H1 (cell line): ENCODE measurements at regions not wholly inside any gene's neighbourhood (a gene's known extent, or its start where the extent isn't known, plus 50 kb on each side); places are given as distances from the start of the nearest gene placed in this dataset.

Experiments used
- CTCF ChIA-PET: fragments of 300-600 bp; sonication (Branson Sonifier 250); formaldehyde crosslinking; loops from one replicate; lab custom pipeline; 2021; ENCODE audit not compliant: partially characterized antibody; lab: Charles Lee
- POLR2A ChIA-PET: fragments of 300-600 bp; sonication (Branson Sonifier 250); formaldehyde crosslinking; loops from one replicate; lab custom pipeline; 2021; ENCODE audit warnings: inconsistent platforms; ENCODE audit not compliant: partially characterized antibody; lab: Charles Lee
- DNase-seq, 2 experiments: peaks; one replicate each; pipeline versions ENCODE4 v3.0.0 to v3.0.0-alpha.2; 2010 to 2022; ENCODE audit warnings: low spot score in 2 of 2, low read depth in 1 of 2, mixed read lengths in 1 of 2
- FAIRE-seq: peaks from 2 replicates; lab custom pipeline; 2011; peaks lifted over from hg19 to GRCh38; lab: Jason Lieb, UNC
- H2AFZ ChIP-seq: 2 replicates; pipeline ENCODE4 v1.8.1; 2012; ENCODE audit warnings: low read length, inconsistent platforms
- H2AK5ac ChIP-seq: 2 replicates; pipeline ENCODE4 v1.6.1; 2013; ENCODE audit warnings: low read depth, low read length
- H2BK120ac ChIP-seq: replicated peaks from 2 replicates; pipeline ENCODE3; 2013; ENCODE audit warnings: low read depth, low read length, inconsistent platforms
- H2BK12ac ChIP-seq: 2 replicates; pipeline ENCODE4 v1.6.1; 2013; ENCODE audit warnings: low read depth, low read length
- H2BK15ac ChIP-seq: 2 replicates; pipeline ENCODE4 v1.6.1; 2013; ENCODE audit warnings: low read length
- H2BK20ac ChIP-seq: 2 replicates; pipeline ENCODE4 v1.6.1; 2013; ENCODE audit warnings: low read length
- H2BK5ac ChIP-seq: 2 replicates; pipeline ENCODE4 v1.6.1; 2013; ENCODE audit warnings: low read depth, low read length
- H3K14ac ChIP-seq: 2 replicates; pipeline ENCODE4 v1.6.1; 2013; ENCODE audit warnings: inconsistent platforms; ENCODE audit not compliant: insufficient read length
- H3K18ac ChIP-seq: 2 replicates; pipeline ENCODE4 v1.6.1; 2013; ENCODE audit warnings: low read length; ENCODE audit errors: extremely low read depth
- H3K23ac ChIP-seq: 2 replicates; pipeline ENCODE4 v1.6.1; 2013; ENCODE audit warnings: inconsistent platforms; ENCODE audit not compliant: insufficient read length
- H3K23me2 ChIP-seq: 2 replicates; pipeline ENCODE4 v1.6.1; 2013; ENCODE audit warnings: low read depth, low read length
- H3K27ac ChIP-seq: 2 replicates; pipeline ENCODE4 v1.6.1; 2011; ENCODE audit warnings: low read depth, low read length, inconsistent platforms
- H3K27me3 ChIP-seq, 4 experiments: replicated peaks in 1 of 4; 1 replicate in 1 of 4; 2 replicates in 3 of 4; pipeline versions ENCODE4 v1.6.1 to v1.8.1; 2011 to 2013; ENCODE audit warnings: low read length in 3 of 4, mild to moderate bottlenecking in 3 of 4, inconsistent platforms in 2 of 4, mixed read lengths in 2 of 4, moderate library complexity in 1 of 4; ENCODE audit not compliant: control insufficient read depth in 3 of 4, insufficient read depth in 3 of 4; ENCODE audit errors: extremely low read depth in 1 of 4
- H3K36me3 ChIP-seq, 4 experiments: 2 replicates each; pipeline versions ENCODE4 v1.6.1 to v1.8.1; 2011 to 2013; ENCODE audit warnings: mild to moderate bottlenecking in 4 of 4, low read length in 3 of 4, moderate library complexity in 2 of 4, control low read depth in 1 of 4, inconsistent platforms in 1 of 4; ENCODE audit not compliant: insufficient read depth in 4 of 4, control insufficient read depth in 2 of 4
- H3K4ac ChIP-seq: replicated peaks from 2 replicates; pipeline ENCODE3; 2013; ENCODE audit warnings: low read length, low read depth, mixed read lengths, inconsistent platforms; ENCODE audit not compliant: insufficient read length
- H3K4me1 ChIP-seq, 4 experiments: replicated peaks in 1 of 4; 1 replicate in 1 of 4; 2 replicates in 3 of 4; pipeline versions ENCODE4 v1.6.1 to v1.8.1; 2011 to 2013; ENCODE audit warnings: low read length in 3 of 4, inconsistent platforms in 2 of 4, mixed read lengths in 1 of 4; ENCODE audit not compliant: insufficient read depth in 4 of 4, control insufficient read depth in 3 of 4
- H3K4me2 ChIP-seq, 2 experiments: 2 replicates each; pipeline versions ENCODE4 v1.6.1 to v1.8.1; 2011 to 2013; ENCODE audit warnings: low read depth in 2 of 2, low read length in 2 of 2, control low read depth in 1 of 2, inconsistent platforms in 1 of 2, mild to moderate bottlenecking in 1 of 2; ENCODE audit not compliant: insufficient read depth in 1 of 2
- H3K4me3 ChIP-seq, 4 experiments: fragments of 200-600, 300-600 bp in 1 of 4; sonication (generic), shearing (Covaris generic), sonication (Bioruptor Twin) in 1 of 4; 2 replicates each; pipeline versions ENCODE4 v1.5.1 to v1.8.1; 2011 to 2016; ENCODE audit warnings: low read length in 4 of 4, low read depth in 3 of 4, control low read depth in 2 of 4, inconsistent platforms in 2 of 4, mild to moderate bottlenecking in 2 of 4, mixed read lengths in 1 of 4, moderate library complexity in 1 of 4; ENCODE audit not compliant: insufficient read depth in 2 of 4; ENCODE audit errors: extremely low read depth in 1 of 4
- H3K56ac ChIP-seq: replicated peaks from 2 replicates; pipeline ENCODE3; 2013; ENCODE audit warnings: low read depth, mild to moderate bottlenecking, mixed read lengths, low read length, inconsistent platforms; ENCODE audit not compliant: insufficient read length
- H3K79me1 ChIP-seq: 2 replicates; pipeline ENCODE4 v1.6.1; 2013; ENCODE audit warnings: low read depth, low read length, control low read depth
- H3K79me2 ChIP-seq, 2 experiments: 2 replicates each; pipeline versions ENCODE4 v1.6.1 to v1.8.1; 2012 to 2013; ENCODE audit warnings: low read length in 2 of 2, mild to moderate bottlenecking in 2 of 2, inconsistent platforms in 1 of 2; ENCODE audit not compliant: insufficient read depth in 2 of 2, control insufficient read depth in 1 of 2
- H3K9ac ChIP-seq, 4 experiments: replicated peaks in 1 of 4; 1 replicate in 1 of 4; 2 replicates in 3 of 4; pipeline versions ENCODE4 v1.6.1 to v1.8.1; 2011 to 2013; ENCODE audit warnings: low read depth in 3 of 4, low read length in 3 of 4, control low read depth in 2 of 4, mild to moderate bottlenecking in 2 of 4, moderate library complexity in 2 of 4, inconsistent platforms in 1 of 4; ENCODE audit errors: extremely low read depth in 1 of 4
- H3K9me3 ChIP-seq, 2 experiments: 2 replicates each; pipeline versions ENCODE4 v1.6.1 to v1.8.1; 2012 to 2013; ENCODE audit warnings: mild to moderate bottlenecking in 2 of 2, moderate library complexity in 2 of 2, control low read depth in 1 of 2, inconsistent platforms in 1 of 2, low read depth in 1 of 2, low read length in 1 of 2, mixed read lengths in 1 of 2; ENCODE audit not compliant: insufficient read depth in 2 of 2
- H4K20me1 ChIP-seq, 2 experiments: replicated peaks in 1 of 2; 2 replicates each; pipeline versions ENCODE3 to v1.8.1; 2011 to 2013; ENCODE audit warnings: inconsistent platforms in 2 of 2, low read length in 2 of 2, mild to moderate bottlenecking in 1 of 2; ENCODE audit not compliant: insufficient read depth in 2 of 2, control insufficient read depth in 1 of 2
- H4K5ac ChIP-seq: 2 replicates; pipeline ENCODE4 v1.6.1; 2013; ENCODE audit warnings: low read length, low read depth, mixed read lengths, inconsistent platforms; ENCODE audit not compliant: insufficient read length
- H4K8ac ChIP-seq: 2 replicates; pipeline ENCODE4 v1.8.0; 2013; ENCODE audit warnings: mild to moderate bottlenecking, moderate library complexity, low read length, inconsistent platforms; ENCODE audit not compliant: insufficient read depth; ENCODE audit errors: extremely low read depth
- H4K91ac ChIP-seq: replicated peaks from 2 replicates; pipeline ENCODE3; 2013; ENCODE audit warnings: low read length, mixed read lengths, inconsistent platforms; ENCODE audit not compliant: insufficient read length
- CTBP2 ChIP-seq: IDR thresholded peaks from 2 replicates; pipeline ENCODE4 v1.7.0; 2011; ENCODE audit warnings: borderline replicate concordance, mild to moderate bottlenecking, moderate library complexity, mixed read lengths, low read length; ENCODE audit not compliant: insufficient read depth, insufficient read length
- FOSL1 ChIP-seq: IDR thresholded peaks from 2 replicates; pipeline ENCODE4 v1.6.1; 2011; ENCODE audit warnings: mild to moderate bottlenecking, low read depth, low read length, moderate library complexity; ENCODE audit not compliant: insufficient read depth
- NRF1 ChIP-seq: IDR thresholded peaks from 2 replicates; pipeline ENCODE4 v1.6.1; 2011; ENCODE audit warnings: mild to moderate bottlenecking, low read depth, low read length, improper control_type of control experiment
- RAD21 ChIP-seq, 2 experiments: IDR thresholded peaks in 1 of 2; conservative IDR thresholded peaks in 1 of 2; 2 replicates each; pipeline ENCODE4 v1.6.1; 2011; ENCODE audit warnings: low read depth in 2 of 2, low read length in 2 of 2, improper control_type of control experiment in 1 of 2, inconsistent platforms in 1 of 2, mild to moderate bottlenecking in 1 of 2, moderate library complexity in 1 of 2
- SAP30 ChIP-seq: fragments of 300-600 bp; sonication (generic); IDR thresholded peaks from 2 replicates; pipeline ENCODE4 v1.7.1; 2012; ENCODE audit warnings: low read length, moderate library complexity, mild to moderate bottlenecking, inconsistent platforms; ENCODE audit not compliant: insufficient read depth, insufficient replicate concordance
- WGBS, 2 experiments: shearing (Covaris generic) in 1 of 2; methylation state at CpG; one replicate each; pipeline versions ENCODE4 v1.1.6 to v1.1.7; 2013 to 2015; ENCODE audit warnings: low lambda C conversion rate in 2 of 2, mixed read lengths in 2 of 2, inconsistent platforms in 1 of 2, low coverage in 1 of 2, missing lambda C conversion rate in 1 of 2; ENCODE audit not compliant: insufficient replicate concordance in 2 of 2, insufficient coverage in 1 of 2, insufficient read length in 1 of 2; ENCODE audit errors: extremely low coverage in 1 of 2, missing lambda C conversion rate in 1 of 2; 5-methylcytosine and 5-hydroxymethylcytosine counted together

DNA sequence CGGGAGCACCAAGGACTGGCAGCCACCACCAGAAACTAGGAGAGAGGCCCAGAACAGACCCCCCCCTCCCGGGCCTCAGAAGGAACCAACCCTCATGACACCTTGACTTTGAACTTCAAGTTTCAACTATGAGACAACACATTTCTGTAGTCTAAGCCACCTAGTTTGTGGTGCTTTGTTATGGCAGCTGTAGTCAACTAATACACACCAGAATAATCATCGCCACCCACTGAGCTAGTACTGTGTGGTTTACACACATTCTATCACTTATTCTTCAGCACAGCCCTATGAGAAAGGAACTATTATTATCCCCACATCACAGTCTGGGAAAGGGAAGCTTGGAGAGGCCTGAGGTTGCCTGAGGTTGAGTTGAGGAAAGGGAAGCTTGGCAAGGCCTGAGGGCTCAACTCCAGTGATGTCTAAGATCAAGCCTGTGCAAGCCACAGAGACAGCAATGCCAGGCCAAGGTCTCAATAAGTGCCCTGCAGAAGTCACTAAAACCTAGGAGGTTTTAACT lies 126.6 kb downstream of the FHDC1 start:
- WGBS, 2 experiments = 94% methylated on average over 3 of the region's 3 CpGs; no CpG with 5 or more reads in 1 of the 2 experiments
- no peak overlapping the region for H3K23ac ChIP-seq
- H3K4ac ChIP-seq = no peak overlapping the region
- no peak overlapping the region for H4K5ac ChIP-seq
- H2BK12ac ChIP-seq = no peak overlapping the region
- no peak overlapping the region for H2BK15ac ChIP-seq
- TF ChIP-seq FOSL1 (no peak), RAD21 (IDR thresholded peaks at IDR 0.05 in 1 of 2, conservative IDR thresholded peaks at IDR 0.05 in 1 of 2; ENCODE audit: low read depth in 2 of 2, low read length in 2 of 2) (no peak), SAP30 (no peak), NRF1 (no peak), CTBP2 (no peak)
- H3K56ac ChIP-seq = no peak overlapping the region
- H4K91ac ChIP-seq = no peak overlapping the region
- FAIRE-seq = no peak
- no peaks in the 10 kb centered on the region for H3K79me2 ChIP-seq
- H4K8ac ChIP-seq = no peak overlapping the region
- no peak overlapping the region for H3K9ac ChIP-seq
- no peaks in the 10 kb centered on the region for H4K20me1 ChIP-seq
- no peak overlapping the region for H3K4me3 ChIP-seq
- ChIA-PET POLR2A (no interaction called here), CTCF (interaction anchor here (1.5 kb wide), 1 partner anchor 23 kb away, joined by 5 read pairs; no protein-coding TSS in a partner anchor)
- no peak overlapping the region for H2BK120ac ChIP-seq
- no peaks in the 10 kb centered on the region for H3K79me1 ChIP-seq
- no peak overlapping the region for H2AFZ ChIP-seq
- H3K18ac ChIP-seq = no peak overlapping the region
- peak in 1 of 2 experiments; percentile 24 for DNase-seq
- no peak overlapping the region for H2AK5ac ChIP-seq
- no peak overlapping the region for H3K14ac ChIP-seq
- no peaks in the 10 kb centered on the region for H3K36me3 ChIP-seq
- H3K23me2 ChIP-seq = no peaks in the 10 kb centered on the region
- H3K9me3 ChIP-seq = no peaks in the 10 kb centered on the region
- H2BK5ac ChIP-seq = no peak overlapping the region
- H3K27ac ChIP-seq = no peak overlapping the region
- H2BK20ac ChIP-seq = no peak overlapping the region
- no peaks in the 10 kb centered on the region for H3K27me3 ChIP-seq
- H3K4me2 ChIP-seq = no peak overlapping the region
- peaks cover 2 to 13% (median 7%) of the 10 kb centered on the region in 4 experiments; a peak in 5 of 7 replicates for H3K4me1 ChIP-seq
